Cardiac muscle cell (in vitro differentiated cells and primary cell): ENCODE measurements at regions not wholly inside any gene's neighbourhood (a gene's known extent, or its start where the extent isn't known, plus 50 kb on each side); places are given as distances from the start of the nearest gene placed in this dataset.

Experiments
- DNase-seq, 2 donors: peaks; one replicate each; pipeline versions ENCODE4 v3.0.0 to v3.0.0-alpha.2; 2010 to 2017; ENCODE audit warnings: low read depth in 1 of 2, low spot score in 1 of 2
- H3K27ac ChIP-seq: fragments of 200-600 bp; sonication (generic); 2 replicates; pipeline ENCODE4 v1.5.1; 2016
- H3K27me3 ChIP-seq: fragments of 200-600 bp; sonication (generic); 2 replicates; pipeline ENCODE4 v1.6.0; 2016; ENCODE audit warnings: control low read depth
- H3K36me3 ChIP-seq: fragments of 200-600 bp; sonication (generic); 2 replicates; pipeline ENCODE4 v1.5.1; 2016; ENCODE audit warnings: control low read depth
- H3K4me1 ChIP-seq: fragments of 200-600 bp; sonication (generic); 2 replicates; pipeline ENCODE4 v1.8.1; 2017; ENCODE audit warnings: low read depth, mild to moderate bottlenecking, mixed run types
- H3K4me3 ChIP-seq: fragments of 200-600 bp; sonication (generic); 2 replicates; pipeline ENCODE4 v1.5.1; 2016; ENCODE audit warnings: mild to moderate bottlenecking
- H3K9me3 ChIP-seq: fragments of 200-600 bp; sonication (generic); 2 replicates; pipeline ENCODE4 v1.5.1; 2017; ENCODE audit warnings: low read depth, mild to moderate bottlenecking, control low read depth
- CTCF ChIP-seq: IDR thresholded peaks from 2 replicates; pipeline ENCODE4 v1.5.1; 2012; ENCODE audit warnings: low read depth, mild to moderate bottlenecking, low read length

- H3K36me3 ChIP-seq: no peaks in the 10 kb centered on the region
- no peaks in the 10 kb centered on the region for H3K27me3 ChIP-seq
- DNase-seq: no peak
- no peak for TF ChIP-seq CTCF
- peak overlapping the region; percentile 98 for H3K27ac ChIP-seq
- no peak overlapping the region for H3K4me3 ChIP-seq
- no peaks in the 10 kb centered on the region for H3K9me3 ChIP-seq
- peaks cover 66% of the 10 kb centered on the region for H3K4me1 ChIP-seq
Measured at GRCh38 chr5:3105581-3105980, 354.1 kb upstream of the IRX2 start.

GRCh38 chr5:3105172-3105571, 353.7 kb upstream of the IRX2 start:
- Histone ChIP-seq H3K4me3 (no peak overlapping the region), H3K36me3 (no peaks in the 10 kb centered on the region), H3K27me3 (no peaks in the 10 kb centered on the region), H3K27ac (peak overlapping the region; percentile 98), H3K9me3 (no peaks in the 10 kb centered on the region), H3K4me1 (peaks cover 68% of the 10 kb centered on the region)
- DNase-seq: no peak
- TF ChIP-seq CTCF: no peak

GRCh38 chr5:3104429-3105060, 353.1 kb upstream of the IRX2 start:
- Histone ChIP-seq H3K4me3 (peak overlapping the region; percentile 13), H3K4me1 (peaks cover 68% of the 10 kb centered on the region), H3K27ac (peak overlapping the region; percentile 98), H3K27me3 (no peaks in the 10 kb centered on the region), H3K9me3 (no peaks in the 10 kb centered on the region), H3K36me3 (no peaks in the 10 kb centered on the region)
- no peak for DNase-seq
- no peak for TF ChIP-seq CTCF

DNA sequence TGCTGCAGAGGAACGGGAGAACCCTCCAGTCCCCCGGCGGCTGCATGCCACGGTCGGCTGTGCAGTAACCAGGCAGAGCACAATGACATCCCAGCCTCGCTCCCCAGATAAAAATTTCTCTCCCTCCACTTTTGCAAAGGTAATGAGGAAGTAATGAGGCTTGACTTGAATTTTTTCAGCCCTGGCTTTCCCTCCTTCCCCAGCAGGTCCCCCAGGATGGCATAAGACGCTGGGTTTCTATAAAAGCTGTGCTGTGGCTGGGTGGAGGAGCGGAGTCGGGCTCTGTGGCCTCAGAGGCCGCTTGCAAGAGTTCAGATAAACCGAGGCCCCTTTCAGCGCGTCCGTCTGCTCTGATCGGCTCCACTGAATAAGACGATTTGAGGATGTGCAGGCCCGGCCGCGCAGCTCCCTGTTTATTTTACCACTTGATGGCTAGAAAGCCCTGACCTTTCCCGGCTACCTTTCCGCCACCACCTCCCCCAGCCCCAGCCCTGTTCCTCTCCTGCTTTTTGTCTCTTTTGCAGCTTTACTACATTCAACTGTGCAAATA, 351.9 kb upstream of the IRX2 start:
- Histone ChIP-seq H3K4me3 (peak overlapping the region; percentile 13), H3K9me3 (no peaks in the 10 kb centered on the region), H3K36me3 (no peaks in the 10 kb centered on the region), H3K27me3 (no peaks in the 10 kb centered on the region), H3K4me1 (peaks cover 68% of the 10 kb centered on the region), H3K27ac (peak overlapping the region; percentile 98)
- peak in 1 of 2 donors; percentile 87 for DNase-seq
- TF ChIP-seq CTCF: no peak

- TF ChIP-seq CTCF: no peak
- Histone ChIP-seq H3K27ac (peak overlapping the region; percentile 98), H3K9me3 (no peaks in the 10 kb centered on the region), H3K4me3 (no peak overlapping the region), H3K36me3 (no peaks in the 10 kb centered on the region), H3K4me1 (peaks cover 63% of the 10 kb centered on the region), H3K27me3 (no peaks in the 10 kb centered on the region)
- DNase-seq: peak in 1 of 2 donors; percentile 60
Measured at GRCh38 chr5:3102531-3102930, 351.1 kb upstream of the IRX2 start.
